ENCODE measurements at regions not wholly inside any gene's neighbourhood (a gene's known extent, or its start where the extent isn't known, plus 50 kb on each side); places are given as distances from the start of the nearest gene placed in this dataset.

- TF ChIP-seq SNRNP70 (optimal IDR thresholded peaks at IDR 0.05; ENCODE audit: low read depth, low read length) (no peak), CREB3 (tag; conservative IDR thresholded peaks at IDR 0.05; ENCODE audit: low read depth) (no peak), TFAP4 (CRISPR knock-in tag; IDR thresholded peaks at IDR 0.05; ENCODE audit: borderline replicate concordance) (no peak), POLR3G (IDR thresholded peaks at IDR 0.05; ENCODE audit: extremely low read depth, insufficient read length, insufficient replicate concordance) (no peak), HNRNPLL (IDR thresholded peaks at IDR 0.05; ENCODE audit: low read depth, low read length, poor library complexity, severe bottlenecking) (no peak), CTCF (IDR thresholded peaks at IDR 0.05 in 2 of 3, conservative IDR thresholded peaks at IDR 0.05 in 1 of 3; ENCODE audit: insufficient read depth in 2 of 3, low read depth in 1 of 3, low read length in 3 of 3) (no peak)
Measured at GRCh38 chr4:111267786-111268185, 644.9 kb upstream of the PITX2 start.
